ENCODE measurements at regions not wholly inside any gene's neighbourhood (a gene's known extent, or its start where the extent isn't known, plus 50 kb on each side); places are given as distances from the start of the nearest gene placed in this dataset.

DNA sequence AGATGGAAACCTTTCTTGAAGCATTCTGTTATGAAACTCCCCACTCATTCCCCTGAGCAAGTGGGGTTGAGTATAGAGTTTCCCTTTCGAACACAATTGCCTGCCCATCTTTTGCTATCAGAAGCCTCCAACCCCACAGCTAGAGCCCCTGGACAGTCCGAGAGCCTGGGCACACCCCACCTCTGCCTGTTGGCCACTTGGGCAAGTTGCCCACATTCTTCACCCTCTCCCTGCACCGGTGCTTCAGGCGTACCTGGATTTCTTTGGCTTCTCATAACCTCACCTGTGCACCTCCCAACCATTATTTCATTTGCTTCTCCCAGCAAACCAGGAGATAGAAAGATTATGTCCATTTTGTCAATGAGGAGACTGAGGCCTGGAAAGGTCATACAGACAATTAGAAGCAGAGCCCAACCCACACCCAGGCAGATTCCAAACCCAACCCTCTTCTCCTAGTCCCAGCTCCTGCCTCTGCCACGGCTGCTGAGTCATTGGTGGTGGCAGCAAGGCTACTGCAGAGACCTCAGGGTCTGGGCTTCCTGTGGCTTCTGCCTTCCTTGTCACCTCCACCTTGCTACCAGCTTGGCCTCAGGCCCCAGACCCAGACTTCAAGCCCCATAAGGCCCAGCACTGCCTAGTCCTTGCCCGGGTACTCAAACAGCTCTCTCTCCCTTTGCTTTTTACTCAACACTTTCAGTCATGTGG lies 118.7 kb upstream of the ZBTB40 start:
- TF ChIP-seq, protein P1, sequence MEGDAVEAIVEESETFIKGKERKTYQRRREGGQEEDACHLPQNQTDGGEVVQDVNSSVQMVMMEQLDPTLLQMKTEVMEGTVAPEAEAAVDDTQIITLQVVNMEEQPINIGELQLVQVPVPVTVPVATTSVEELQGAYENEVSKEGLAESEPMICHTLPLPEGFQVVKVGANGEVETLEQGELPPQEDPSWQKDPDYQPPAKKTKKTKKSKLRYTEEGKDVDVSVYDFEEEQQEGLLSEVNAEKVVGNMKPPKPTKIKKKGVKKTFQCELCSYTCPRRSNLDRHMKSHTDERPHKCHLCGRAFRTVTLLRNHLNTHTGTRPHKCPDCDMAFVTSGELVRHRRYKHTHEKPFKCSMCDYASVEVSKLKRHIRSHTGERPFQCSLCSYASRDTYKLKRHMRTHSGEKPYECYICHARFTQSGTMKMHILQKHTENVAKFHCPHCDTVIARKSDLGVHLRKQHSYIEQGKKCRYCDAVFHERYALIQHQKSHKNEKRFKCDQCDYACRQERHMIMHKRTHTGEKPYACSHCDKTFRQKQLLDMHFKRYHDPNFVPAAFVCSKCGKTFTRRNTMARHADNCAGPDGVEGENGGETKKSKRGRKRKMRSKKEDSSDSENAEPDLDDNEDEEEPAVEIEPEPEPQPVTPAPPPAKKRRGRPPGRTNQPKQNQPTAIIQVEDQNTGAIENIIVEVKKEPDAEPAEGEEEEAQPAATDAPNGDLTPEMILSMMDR (IDR thresholded peaks at IDR 0.05), result no peak
- TF ChIP-seq EZH2 (IDR thresholded peaks at IDR 0.05; ENCODE audit: borderline replicate concordance, insufficient read depth, low read depth, low read length, poor library complexity, severe bottlenecking), result no peak
